ENCODE measurements at regions not wholly inside any gene's neighbourhood (a gene's known extent, or its start where the extent isn't known, plus 50 kb on each side); places are given as distances from the start of the nearest gene placed in this dataset.

- TF ChIP-seq CTCF (IDR thresholded peaks at IDR 0.05; ENCODE audit: low read depth, low read length, missing control alignments), result no peak
- no peak for DNase-seq (ENCODE audit: extremely low read depth, low read depth)
- H3K4me3 ChIP-seq (replicated peaks; ENCODE audit: low read depth, low read length), result no peak overlapping the region
These were observed 131.2 kb downstream of the TMX3 start for GRCh38 chr18:68583685-68584084.

- no peak overlapping the region for H3K4me3 ChIP-seq (replicated peaks; ENCODE audit: low read depth, low read length)
- no peak for TF ChIP-seq CTCF (IDR thresholded peaks at IDR 0.05; ENCODE audit: low read depth, low read length, missing control alignments)
- DNase-seq (ENCODE audit: extremely low read depth, low read depth), result no peak
These were observed 140.6 kb downstream of the TMX3 start for GRCh38 chr18:68574311-68574710.

- no peak for TF ChIP-seq CTCF (IDR thresholded peaks at IDR 0.05; ENCODE audit: low read depth, low read length, missing control alignments)
- DNase-seq (ENCODE audit: extremely low read depth, low read depth), result no peak
- no peak overlapping the region for H3K4me3 ChIP-seq (replicated peaks; ENCODE audit: low read depth, low read length)
These were observed 145.0 kb downstream of the TMX3 start for GRCh38 chr18:68569936-68570335.

GRCh38 chr18:68568364-68569155, 146.3 kb downstream of the TMX3 start:
- TF ChIP-seq CTCF (IDR thresholded peaks at IDR 0.05; ENCODE audit: low read depth, low read length, missing control alignments), result no peak
- no peak for DNase-seq (ENCODE audit: extremely low read depth, low read depth)
- no peak overlapping the region for H3K4me3 ChIP-seq (replicated peaks; ENCODE audit: low read depth, low read length)

GRCh38 chr18:68566991-68567390, 147.9 kb downstream of the TMX3 start:
- H3K4me3 ChIP-seq (replicated peaks; ENCODE audit: low read depth, low read length), result no peak overlapping the region
- no peak for TF ChIP-seq CTCF (IDR thresholded peaks at IDR 0.05; ENCODE audit: low read depth, low read length, missing control alignments)
- DNase-seq (ENCODE audit: extremely low read depth, low read depth), result no peak

- TF ChIP-seq CTCF (IDR thresholded peaks at IDR 0.05; ENCODE audit: low read depth, low read length, missing control alignments), result no peak
- no peak for DNase-seq (ENCODE audit: extremely low read depth, low read depth)
- no peak overlapping the region for H3K4me3 ChIP-seq (replicated peaks; ENCODE audit: low read depth, low read length)
These were observed 149.9 kb downstream of the TMX3 start for GRCh38 chr18:68564961-68565360.

- DNase-seq (ENCODE audit: extremely low read depth, low read depth), result no peak
- no peak for TF ChIP-seq CTCF (IDR thresholded peaks at IDR 0.05; ENCODE audit: low read depth, low read length, missing control alignments)
- H3K4me3 ChIP-seq (replicated peaks; ENCODE audit: low read depth, low read length), result no peak overlapping the region
These were observed 150.6 kb downstream of the TMX3 start for GRCh38 chr18:68564351-68564750.
